GM23338 (cell line): ENCODE measurements at regions not wholly inside any gene's neighbourhood (a gene's known extent, or its start where the extent isn't known, plus 50 kb on each side); places are given as distances from the start of the nearest gene placed in this dataset.
"Not testable (repeated sequence)": the region's sequence is repeated elsewhere in the genome, so short reads cannot be mapped to it uniquely, and the experiment has no call there.

Experiments
- CREB1 ChIP-seq: fragments of 250-450 bp; sonication (Bioruptor Pico); IDR thresholded peaks from 2 replicates; pipeline ENCODE4 v1.5.0; 2020; ENCODE audit warnings: low read depth, mild to moderate bottlenecking, moderate library complexity
- CTCF ChIP-seq, 2 experiments: fragments of 200-600 bp in 1 of 2; sonication (generic) in 1 of 2; conservative IDR thresholded peaks; 2 replicates each; pipeline versions ENCODE4 v1.5.1 to v1.6.1; 2016 to 2017; ENCODE audit warnings: antibody characterized with exemption in 2 of 2, low read depth in 2 of 2, mild to moderate bottlenecking in 2 of 2, moderate library complexity in 1 of 2
- ETS1 ChIP-seq: IDR thresholded peaks from 2 replicates; pipeline ENCODE4 v1.6.1; 2016; ENCODE audit warnings: antibody characterized with exemption
- EZH2 ChIP-seq: fragments of 200-600 bp; sonication (generic); IDR thresholded peaks from one replicate; pipeline ENCODE4 v1.8.0; 2017; ENCODE audit warnings: antibody characterized with exemption, mild to moderate bottlenecking, low read depth; ENCODE audit not compliant: unreplicated experiment
- EZH2phosphoT487 ChIP-seq: fragments of 200-600 bp; sonication (generic); IDR thresholded peaks from one replicate; pipeline ENCODE4 v1.8.1; 2018; ENCODE audit warnings: antibody characterized with exemption; ENCODE audit not compliant: unreplicated experiment
- JUNB ChIP-seq: IDR thresholded peaks from one replicate; pipeline ENCODE4 v1.6.1; 2016; ENCODE audit warnings: antibody characterized with exemption; ENCODE audit not compliant: unreplicated experiment
- POLR2AphosphoS5 ChIP-seq: IDR thresholded peaks from 2 replicates; pipeline ENCODE4 v1.6.1; 2016; ENCODE audit warnings: antibody characterized with exemption, low read depth
- REST ChIP-seq: IDR thresholded peaks from one replicate; pipeline ENCODE4 v1.6.1; 2018; ENCODE audit warnings: antibody characterized with exemption; ENCODE audit not compliant: unreplicated experiment
- ZNF114 ChIP-seq: fragments of 250-450 bp; sonication (Bioruptor Pico); IDR thresholded peaks from 2 replicates; pipeline ENCODE4 v1.5.0; 2020; ENCODE audit warnings: mild to moderate bottlenecking, moderate library complexity
- ZNF331 ChIP-seq: fragments of 250-450 bp; sonication (Bioruptor Pico); IDR thresholded peaks from 2 replicates; pipeline ENCODE4 v1.5.0; 2020; ENCODE audit warnings: low read depth, mild to moderate bottlenecking, moderate library complexity
- ZNF462 ChIP-seq: fragments of 250-450 bp; sonication (Bioruptor Pico); IDR thresholded peaks from 2 replicates; pipeline ENCODE4 v1.5.0; 2020; ENCODE audit warnings: mild to moderate bottlenecking, moderate library complexity

- not testable (repeated sequence) for TF ChIP-seq CTCF (conservative IDR thresholded peaks at IDR 0.05; ENCODE audit: low read depth in 2 of 2); EZH2; POLR2AphosphoS5; ZNF114 (CRISPR knock-in tag); ZNF331 (CRISPR knock-in tag); REST; EZH2phosphoT487; ETS1; CREB1; JUNB; ZNF462 (CRISPR knock-in tag)
Observed at GRCh38 chrX:65854437-65854836, 185.4 kb downstream of the VSIG4 start.
